ENCODE measurements at regions not wholly inside any gene's neighbourhood (a gene's known extent, or its start where the extent isn't known, plus 50 kb on each side); places are given as distances from the start of the nearest gene placed in this dataset.
"Not testable (repeated sequence)": the region's sequence is repeated elsewhere in the genome, so short reads cannot be mapped to it uniquely, and the experiment has no call there.

- DNase-seq: no peak
Measured at GRCh38 chr14:44873536-44873935, 88.2 kb downstream of the KLHL28 start.

- DNase-seq: no peak
Measured at GRCh38 chr14:44866770-44867169, 95.0 kb downstream of the KLHL28 start.

- no peak for DNase-seq
Measured at GRCh38 chr14:44866322-44866721, 95.4 kb downstream of the KLHL28 start.

- no peak for DNase-seq
Measured at GRCh38 chr14:44863271-44863670, 98.5 kb downstream of the KLHL28 start.

- no peak for DNase-seq
Measured at GRCh38 chr14:44854114-44854513, 107.6 kb downstream of the KLHL28 start.

GRCh38 chr14:44847526-44848309 is 114.0 kb downstream of the KLHL28 start:
- DNase-seq: no peak

- DNase-seq: peak; percentile 31 to 58 (median 34)
Measured at GRCh38 chr14:44846232-44846824, 115.4 kb downstream of the KLHL28 start.

- DNase-seq: not testable (repeated sequence)
Measured at GRCh38 chr14:44835928-44836327, 125.8 kb downstream of the KLHL28 start.

- DNase-seq: peak in 2 of 4 experiments; percentile 1 to 2
Measured at GRCh38 chr14:44833376-44834060, 128.2 kb downstream of the KLHL28 start.

- peak in 1 of 4 experiments; percentile 1 for DNase-seq
Measured at GRCh38 chr14:44830371-44830770, 131.4 kb downstream of the KLHL28 start.

GRCh38 chr14:44829021-44829420 is 132.7 kb downstream of the KLHL28 start:
- DNase-seq: no peak

- no peak for DNase-seq
Measured at GRCh38 chr14:44828023-44828422, 133.7 kb downstream of the KLHL28 start.

- DNase-seq: no peak
Measured at GRCh38 chr14:44820230-44820964, 141.3 kb downstream of the KLHL28 start.

GRCh38 chr14:44814196-44814595 is 147.6 kb downstream of the KLHL28 start:
- no peak for DNase-seq

GRCh38 chr14:44812672-44813071 is 149.1 kb downstream of the KLHL28 start:
- DNase-seq: no peak

- DNase-seq: no peak
Measured at GRCh38 chr14:44804391-44804790, 157.4 kb downstream of the KLHL28 start.

- peak; percentile 1 to 62 (median 36) for DNase-seq
Measured at GRCh38 chr14:44803239-44803905, 158.4 kb downstream of the KLHL28 start.

GRCh38 chr14:44798386-44799242 is 163.1 kb downstream of the KLHL28 start:
- DNase-seq: no peak

- no peak for DNase-seq
Measured at GRCh38 chr14:44795725-44796124, 166.0 kb downstream of the KLHL28 start.

GRCh38 chr14:44791730-44792129 is 170.0 kb downstream of the KLHL28 start:
- no peak for DNase-seq

GRCh38 chr14:44788612-44789011 is 173.1 kb downstream of the KLHL28 start:
- DNase-seq: no peak
